Keratinocyte (primary cell): ENCODE measurements at regions not wholly inside any gene's neighbourhood (a gene's known extent, or its start where the extent isn't known, plus 50 kb on each side); places are given as distances from the start of the nearest gene placed in this dataset.

Experiments
- DNase-seq: peaks from one replicate; pipeline ENCODE4 v3.0.0-alpha.2; 2011; ENCODE audit warnings: low read depth, missing footprints, low spot score
- FAIRE-seq: peaks from 2 replicates; lab custom pipeline; 2011; peaks lifted over from hg19 to GRCh38; lab: Jason Lieb, UNC
- H2AFZ ChIP-seq: 2 replicates; pipeline ENCODE4 v1.6.0; 2012; ENCODE audit warnings: low read length, control low read depth, inconsistent platforms; ENCODE audit not compliant: control insufficient read depth
- H3K27ac ChIP-seq: 2 replicates; pipeline ENCODE4 v1.5.1; 2011; ENCODE audit warnings: low read length; ENCODE audit not compliant: control insufficient read depth, insufficient read depth
- H3K27me3 ChIP-seq: 3 replicates; pipeline ENCODE4 v1.6.0; 2011; ENCODE audit warnings: low read length; ENCODE audit not compliant: control insufficient read depth, insufficient read depth; ENCODE audit errors: extremely low read depth
- H3K36me3 ChIP-seq, 2 experiments: 2 replicates in 1 of 2; 3 replicates in 1 of 2; pipeline ENCODE4 v1.5.1; 2011; ENCODE audit warnings: low read length in 2 of 2, mild to moderate bottlenecking in 1 of 2; ENCODE audit not compliant: control insufficient read depth in 2 of 2, insufficient read depth in 2 of 2; ENCODE audit errors: extremely low read depth in 1 of 2
- H3K4me1 ChIP-seq: 3 replicates; pipeline ENCODE4 v1.5.1; 2011; ENCODE audit warnings: low read length; ENCODE audit not compliant: control insufficient read depth, insufficient read depth; ENCODE audit errors: extremely low read depth
- H3K4me2 ChIP-seq: 3 replicates; pipeline ENCODE4 v1.6.0; 2011; ENCODE audit warnings: low read depth, low read length; ENCODE audit not compliant: control insufficient read depth, insufficient read depth; ENCODE audit errors: extremely low read depth
- H3K4me3 ChIP-seq, 3 experiments: fragments of 200-600 bp in 1 of 3; sonication (generic) in 1 of 3; 2 replicates in 2 of 3; 3 replicates in 1 of 3; pipeline ENCODE4 v1.5.1; 2011 to 2016; ENCODE audit warnings: low read length in 3 of 3, mild to moderate bottlenecking in 3 of 3, control low read depth in 2 of 3, inconsistent platforms in 1 of 3, low read depth in 1 of 3, mixed read lengths in 1 of 3, mixed run types in 1 of 3, moderate library complexity in 1 of 3; ENCODE audit not compliant: control insufficient read depth in 2 of 3, insufficient read depth in 2 of 3; ENCODE audit errors: extremely low read depth in 1 of 3
- H3K79me2 ChIP-seq: 2 replicates; pipeline ENCODE4 v1.6.0; 2012; ENCODE audit warnings: low read length; ENCODE audit not compliant: control insufficient read depth, insufficient read depth
- H3K9ac ChIP-seq: 3 replicates; pipeline ENCODE4 v1.6.0; 2011; ENCODE audit warnings: low read length; ENCODE audit not compliant: control insufficient read depth, insufficient read depth; ENCODE audit errors: extremely low read depth
- H3K9me1 ChIP-seq: 3 replicates; pipeline ENCODE4 v1.6.0; 2011; ENCODE audit warnings: low read length; ENCODE audit not compliant: control insufficient read depth, insufficient read depth; ENCODE audit errors: extremely low read depth
- H3K9me3 ChIP-seq: 2 replicates; pipeline ENCODE4 v1.5.1; 2012; ENCODE audit warnings: low read depth, low read length; ENCODE audit not compliant: control insufficient read depth
- H4K20me1 ChIP-seq: 3 replicates; pipeline ENCODE4 v1.6.0; 2011; ENCODE audit warnings: low read length; ENCODE audit not compliant: control insufficient read depth, insufficient read depth; ENCODE audit errors: extremely low read depth
- EZH2 ChIP-seq: IDR thresholded peaks from one replicate; pipeline ENCODE4 v1.6.1; 2012; ENCODE audit warnings: inconsistent platforms, mild to moderate bottlenecking, low read length, moderate library complexity
- dilution Hi-C: fragments of 300-500 bp; cut with MboI; formaldehyde crosslinking; loops from one replicate; pipeline ENCODE4 v1.7.0; 2020; ENCODE audit warnings: low sequenced_read_pairs; ENCODE audit not compliant: extremely low pct_ligation_motif_present
- TF ChIP-seq, protein P1 (sequence below), 3 experiments: IDR thresholded peaks in 1 of 3; conservative IDR thresholded peaks in 1 of 3; optimal IDR thresholded peaks in 1 of 3; 2 replicates in 2 of 3; 3 replicates in 1 of 3; pipeline versions ENCODE3 to v1.5.1; 2011; ENCODE audit warnings: low read length in 3 of 3, mild to moderate bottlenecking in 3 of 3, moderate library complexity in 2 of 3, control low read depth in 1 of 3, inconsistent platforms in 1 of 3; ENCODE audit not compliant: insufficient read depth in 2 of 3; ENCODE audit errors: extremely low read depth in 1 of 3

DNA sequence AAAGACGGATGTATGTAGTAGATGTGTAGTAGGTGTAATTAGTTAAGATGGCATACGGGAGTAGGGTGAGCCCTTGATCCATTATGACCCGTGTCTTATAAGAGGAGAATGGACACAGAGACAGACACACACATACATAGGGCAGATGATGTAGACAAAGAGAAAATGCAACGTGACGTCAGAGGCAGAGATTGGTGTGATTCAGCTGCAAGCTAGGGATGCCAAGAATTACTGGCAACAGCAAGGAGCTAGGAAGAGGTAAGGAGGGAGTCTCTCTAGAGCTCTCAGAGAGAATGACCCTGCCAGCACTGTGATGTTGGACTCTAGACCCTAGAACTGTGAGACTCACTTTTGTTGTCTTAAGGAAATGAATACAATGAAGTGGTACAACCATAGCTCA lies 247.0 kb upstream of the HABP2 start:
- FAIRE-seq, result no peak
- no peaks in the 10 kb centered on the region for H3K9me3 ChIP-seq
- no peak for DNase-seq

DNA sequence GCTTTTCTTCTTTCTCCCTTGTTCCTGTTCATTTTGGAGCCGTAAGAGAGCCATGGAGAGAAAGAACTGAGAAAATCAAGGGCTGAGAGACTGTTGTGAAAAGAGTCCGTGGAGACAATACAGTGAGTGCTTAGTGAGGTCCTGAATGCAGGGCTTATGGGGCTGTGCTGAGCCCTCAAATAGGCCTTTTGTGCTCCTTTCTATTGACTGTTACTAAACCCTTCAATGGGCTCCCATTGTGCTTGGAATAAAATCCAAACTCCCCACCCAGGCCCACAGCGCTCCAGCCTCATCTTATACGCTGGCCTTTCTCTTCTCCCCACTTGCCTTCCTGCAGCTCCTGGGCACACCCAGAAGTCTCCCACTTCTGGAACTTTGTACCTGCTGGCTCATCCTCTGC lies 243.1 kb upstream of the HABP2 start:
- TF ChIP-seq, protein P1, sequence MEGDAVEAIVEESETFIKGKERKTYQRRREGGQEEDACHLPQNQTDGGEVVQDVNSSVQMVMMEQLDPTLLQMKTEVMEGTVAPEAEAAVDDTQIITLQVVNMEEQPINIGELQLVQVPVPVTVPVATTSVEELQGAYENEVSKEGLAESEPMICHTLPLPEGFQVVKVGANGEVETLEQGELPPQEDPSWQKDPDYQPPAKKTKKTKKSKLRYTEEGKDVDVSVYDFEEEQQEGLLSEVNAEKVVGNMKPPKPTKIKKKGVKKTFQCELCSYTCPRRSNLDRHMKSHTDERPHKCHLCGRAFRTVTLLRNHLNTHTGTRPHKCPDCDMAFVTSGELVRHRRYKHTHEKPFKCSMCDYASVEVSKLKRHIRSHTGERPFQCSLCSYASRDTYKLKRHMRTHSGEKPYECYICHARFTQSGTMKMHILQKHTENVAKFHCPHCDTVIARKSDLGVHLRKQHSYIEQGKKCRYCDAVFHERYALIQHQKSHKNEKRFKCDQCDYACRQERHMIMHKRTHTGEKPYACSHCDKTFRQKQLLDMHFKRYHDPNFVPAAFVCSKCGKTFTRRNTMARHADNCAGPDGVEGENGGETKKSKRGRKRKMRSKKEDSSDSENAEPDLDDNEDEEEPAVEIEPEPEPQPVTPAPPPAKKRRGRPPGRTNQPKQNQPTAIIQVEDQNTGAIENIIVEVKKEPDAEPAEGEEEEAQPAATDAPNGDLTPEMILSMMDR (optimal IDR thresholded peaks at IDR 0.05 in 1 of 3, IDR thresholded peaks at IDR 0.05 in 1 of 3, conservative IDR thresholded peaks at IDR 0.05 in 1 of 3; ENCODE audit: extremely low read depth in 1 of 3, insufficient read depth in 2 of 3, low read length in 3 of 3), result no peak
- no peak for TF ChIP-seq EZH2
- Histone ChIP-seq H3K4me2 (no peak overlapping the region), H3K9ac (no peak overlapping the region), H3K36me3 (no peaks in the 10 kb centered on the region), H3K27me3 (no peaks in the 10 kb centered on the region), H3K9me1 (no peaks in the 10 kb centered on the region), H4K20me1 (no peaks in the 10 kb centered on the region), H3K9me3 (no peaks in the 10 kb centered on the region), H2AFZ (no peak overlapping the region), H3K27ac (no peak overlapping the region), H3K79me2 (no peaks in the 10 kb centered on the region), H3K4me1 (no peaks in the 10 kb centered on the region), H3K4me3 (no peak overlapping the region)
- dilution Hi-C loops, result no loop called here
- FAIRE-seq, result no peak
- DNase-seq, result no peak

More for the DNA sequence above, 247.0 kb upstream of the HABP2 start:
- H3K36me3 ChIP-seq, result no peaks in the 10 kb centered on the region
- H3K4me1 ChIP-seq, result no peaks in the 10 kb centered on the region
- TF ChIP-seq, protein P1 (optimal IDR thresholded peaks at IDR 0.05 in 1 of 3, IDR thresholded peaks at IDR 0.05 in 1 of 3, conservative IDR thresholded peaks at IDR 0.05 in 1 of 3; ENCODE audit: extremely low read depth in 1 of 3, insufficient read depth in 2 of 3, low read length in 3 of 3), result no peak
- no peak for TF ChIP-seq EZH2
- H3K9me1 ChIP-seq, result no peaks in the 10 kb centered on the region
- no peak overlapping the region for H3K27ac ChIP-seq
- no peaks in the 10 kb centered on the region for H3K27me3 ChIP-seq
- no peaks in the 10 kb centered on the region for H4K20me1 ChIP-seq
- no peak overlapping the region for H3K4me2 ChIP-seq
- dilution Hi-C loops, result no loop called here
- no peaks in the 10 kb centered on the region for H3K79me2 ChIP-seq
- H3K4me3 ChIP-seq, result no peak overlapping the region
- no peak overlapping the region for H2AFZ ChIP-seq
- no peak overlapping the region for H3K9ac ChIP-seq
